Lung (tissue), 11 donors: ENCODE measurements at regions not wholly inside any gene's neighbourhood (a gene's known extent, or its start where the extent isn't known, plus 50 kb on each side); places are given as distances from the start of the nearest gene placed in this dataset.

Experiments
- ATAC-seq: fragments of 200-7000 bp; cut with Tn5 transposase; one replicate; pipeline ENCODE4 v1.9.1; 2020; ENCODE audit warnings: moderate number of reproducible peaks; ENCODE audit not compliant: insufficient read depth, low FRiP score
- DNase-seq, 3 donors: peaks; one replicate each; pipeline ENCODE4 v3.0.0-alpha.2; 2013 to 2017
- H3K27ac ChIP-seq, 2 donors: one replicate each; pipeline ENCODE4 v1.5.1; 2013; ENCODE audit warnings: mild to moderate bottlenecking in 2 of 2, moderate library complexity in 2 of 2, control low read depth in 1 of 2, inconsistent platforms in 1 of 2, low read depth in 1 of 2, low read length in 1 of 2
- H3K27me3 ChIP-seq, 3 donors: one replicate each; pipeline ENCODE4 v1.5.1; 2013; ENCODE audit warnings: low read length in 2 of 3; ENCODE audit not compliant: control insufficient read depth in 3 of 3, insufficient read depth in 3 of 3
- H3K36me3 ChIP-seq, 4 donors: one replicate each; pipeline ENCODE4 v1.5.1; 2013; ENCODE audit warnings: low read length in 4 of 4, mild to moderate bottlenecking in 1 of 4, moderate library complexity in 1 of 4; ENCODE audit not compliant: control insufficient read depth in 4 of 4, insufficient read depth in 4 of 4
- H3K4me1 ChIP-seq, 5 donors: one replicate each; pipeline ENCODE4 v1.5.1; 2013; ENCODE audit warnings: low read length in 5 of 5, mild to moderate bottlenecking in 2 of 5, moderate library complexity in 1 of 5; ENCODE audit not compliant: control insufficient read depth in 5 of 5, insufficient read depth in 5 of 5
- H3K4me3 ChIP-seq: one replicate; pipeline ENCODE4 v1.5.1; 2013; ENCODE audit warnings: mild to moderate bottlenecking, control low read depth, moderate library complexity
- H3K9ac ChIP-seq, 2 donors: one replicate each; pipeline ENCODE4 v1.5.1; 2013; ENCODE audit warnings: low read length in 2 of 2, control low read depth in 1 of 2; ENCODE audit not compliant: insufficient read depth in 1 of 2
- H3K9me3 ChIP-seq, 4 donors: one replicate each; pipeline ENCODE4 v1.5.1; 2013; ENCODE audit warnings: low read length in 3 of 4, mild to moderate bottlenecking in 1 of 4, moderate library complexity in 1 of 4; ENCODE audit not compliant: control insufficient read depth in 4 of 4, insufficient read depth in 3 of 4
- WGBS, 2 donors: extraction: QIAGEN DNeasy Blood & Tissue Kit; methylation state at CpG; one replicate each; pipeline ENCODE4 v1.1.7; 2013; 5-methylcytosine and 5-hydroxymethylcytosine counted together
- TF ChIP-seq, protein P1 (sequence below): IDR thresholded peaks from 2 replicates; pipeline ENCODE4 v1.5.1; 2012; ENCODE audit warnings: mild to moderate bottlenecking; ENCODE audit errors: control extremely low read depth, extremely low read depth
- donor health status: control.
- donor health status: control.
- donor health status: Bipolar disorder and iron deficiency.
- donor health status: healthy.
- donor health status: DM: yes; HTN: yes; CAD: no.

DNA sequence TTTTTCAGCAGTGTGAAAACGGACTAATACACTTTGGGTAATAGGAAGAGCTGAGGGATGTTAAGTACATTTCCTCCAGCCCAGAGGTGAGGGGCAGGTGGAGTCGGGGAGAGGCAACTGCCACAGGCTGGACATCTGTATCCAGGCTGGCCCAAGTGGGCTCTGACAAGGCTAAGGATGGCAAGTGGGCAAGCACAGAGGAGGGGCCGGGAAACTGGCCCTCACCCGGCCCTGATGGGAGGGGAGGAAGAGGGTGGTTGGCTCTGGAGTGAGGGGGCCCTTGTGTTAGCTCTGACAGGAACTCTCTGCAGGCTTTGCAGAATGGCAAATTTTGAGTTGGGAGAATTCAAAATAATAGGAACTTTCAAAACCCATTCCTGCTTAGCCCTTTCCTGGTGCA, 251.0 kb upstream of the TNRC6C start:
- TF ChIP-seq, protein P1, sequence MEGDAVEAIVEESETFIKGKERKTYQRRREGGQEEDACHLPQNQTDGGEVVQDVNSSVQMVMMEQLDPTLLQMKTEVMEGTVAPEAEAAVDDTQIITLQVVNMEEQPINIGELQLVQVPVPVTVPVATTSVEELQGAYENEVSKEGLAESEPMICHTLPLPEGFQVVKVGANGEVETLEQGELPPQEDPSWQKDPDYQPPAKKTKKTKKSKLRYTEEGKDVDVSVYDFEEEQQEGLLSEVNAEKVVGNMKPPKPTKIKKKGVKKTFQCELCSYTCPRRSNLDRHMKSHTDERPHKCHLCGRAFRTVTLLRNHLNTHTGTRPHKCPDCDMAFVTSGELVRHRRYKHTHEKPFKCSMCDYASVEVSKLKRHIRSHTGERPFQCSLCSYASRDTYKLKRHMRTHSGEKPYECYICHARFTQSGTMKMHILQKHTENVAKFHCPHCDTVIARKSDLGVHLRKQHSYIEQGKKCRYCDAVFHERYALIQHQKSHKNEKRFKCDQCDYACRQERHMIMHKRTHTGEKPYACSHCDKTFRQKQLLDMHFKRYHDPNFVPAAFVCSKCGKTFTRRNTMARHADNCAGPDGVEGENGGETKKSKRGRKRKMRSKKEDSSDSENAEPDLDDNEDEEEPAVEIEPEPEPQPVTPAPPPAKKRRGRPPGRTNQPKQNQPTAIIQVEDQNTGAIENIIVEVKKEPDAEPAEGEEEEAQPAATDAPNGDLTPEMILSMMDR = no peak

DNA sequence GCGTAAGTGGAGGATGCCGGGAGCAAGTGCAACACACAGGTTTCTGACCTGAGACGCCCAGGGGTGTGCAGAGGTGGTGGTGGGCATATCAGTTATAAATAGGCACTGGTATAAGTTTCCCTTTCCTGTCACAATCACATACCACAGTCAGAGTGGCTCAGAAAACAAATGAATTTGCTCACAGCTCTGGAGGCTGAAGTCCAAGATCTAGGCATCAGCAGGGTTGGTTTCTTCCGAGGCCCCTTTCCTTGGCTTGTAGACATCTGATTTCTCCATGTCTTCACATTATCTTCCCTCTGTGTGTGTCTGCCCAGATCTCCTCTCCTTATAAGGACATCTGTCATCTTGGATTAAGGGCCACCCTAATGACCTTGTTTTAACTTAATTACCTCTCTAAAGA, 250.5 kb upstream of the TNRC6C start:
- Histone ChIP-seq H3K27me3 (no peaks in the 10 kb centered on the region), H3K36me3 (no peaks in the 10 kb centered on the region), H3K4me3 (no peak overlapping the region), H3K4me1 (no peaks in the 10 kb centered on the region), H3K27ac (no peak overlapping the region), H3K9ac (no peak overlapping the region), H3K9me3 (peaks cover 0 to 19% (median 9%) of the 10 kb centered on the region in 4 donors)
- TF ChIP-seq, protein P1 = no peak
- DNase-seq (no peak), ATAC-seq (no peak)
- 86 to 91% methylated on average over 4 of the region's 4 CpGs for WGBS, 2 donors

More for the DNA sequence above, 251.0 kb upstream of the TNRC6C start:
- H3K27me3 ChIP-seq = no peaks in the 10 kb centered on the region
- no peak overlapping the region for H3K27ac ChIP-seq
- DNase-seq (no peak), ATAC-seq (no peak)
- no peaks in the 10 kb centered on the region for H3K36me3 ChIP-seq
- H3K4me1 ChIP-seq = no peaks in the 10 kb centered on the region
- H3K9ac ChIP-seq = no peak overlapping the region
- 88 to 89% methylated on average over 4 of the region's 4 CpGs for WGBS, 2 donors
- peaks cover 0 to 19% (median 9%) of the 10 kb centered on the region in 4 donors for H3K9me3 ChIP-seq
- no peak overlapping the region for H3K4me3 ChIP-seq

DNA sequence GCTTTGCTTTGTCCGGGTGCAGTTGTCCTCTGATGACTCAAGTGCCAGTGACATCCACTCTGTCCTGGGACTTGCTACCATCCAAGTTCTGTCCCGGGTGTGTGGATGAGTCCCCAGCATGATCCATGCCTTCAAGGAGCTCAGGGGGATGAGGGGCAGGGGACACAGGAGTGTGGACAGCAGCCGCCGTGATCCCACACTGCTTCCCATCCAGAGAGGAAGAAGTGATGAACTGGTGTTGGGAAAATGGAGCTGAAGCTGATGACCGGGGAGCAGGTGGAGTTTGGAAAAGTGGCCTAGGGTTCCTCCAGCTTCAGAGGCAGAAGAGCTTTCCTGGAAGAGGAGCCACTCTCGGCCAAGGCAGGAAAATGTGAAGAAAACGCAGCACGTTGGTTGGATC, 249.6 kb upstream of the TNRC6C start:
- Histone ChIP-seq H3K4me3 (no peak overlapping the region), H3K4me1 (no peaks in the 10 kb centered on the region), H3K27me3 (no peaks in the 10 kb centered on the region), H3K9me3 (peaks cover 0 to 16% (median 7%) of the 10 kb centered on the region in 4 donors), H3K9ac (no peak overlapping the region), H3K27ac (no peak overlapping the region), H3K36me3 (no peaks in the 10 kb centered on the region)
- DNase-seq (no peak), ATAC-seq (no peak)
- TF ChIP-seq, protein P1 = no peak
- 75 to 89% methylated on average over 8 of the region's 8 CpGs for WGBS, 2 donors

DNA sequence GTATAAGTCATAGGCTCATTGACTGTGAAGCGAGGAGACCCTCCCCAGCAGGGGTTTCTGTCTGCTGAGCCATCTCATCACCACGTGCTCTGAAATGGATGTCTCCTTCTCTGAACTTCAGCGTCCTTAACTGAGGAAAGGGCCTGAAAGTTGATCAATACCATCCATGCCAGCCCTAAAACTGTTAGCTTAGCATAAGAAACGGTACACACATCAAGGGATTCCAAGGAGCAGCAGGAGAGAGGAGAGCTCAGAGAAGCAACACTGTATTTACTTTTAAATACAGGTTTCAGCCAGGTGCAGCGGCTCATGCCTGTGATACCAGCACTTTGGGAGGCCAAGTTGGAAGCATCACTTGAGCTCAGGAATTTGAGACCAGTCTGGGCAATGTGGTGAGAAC, 248.9 kb upstream of the TNRC6C start:
- no peaks in the 10 kb centered on the region for H3K36me3 ChIP-seq
- no peak for DNase-seq
- no peaks in the 10 kb centered on the region for H3K4me1 ChIP-seq
- H3K9ac ChIP-seq = no peak overlapping the region
- 61 to 74% methylated on average over 5 of the region's 5 CpGs for WGBS, 2 donors
- no peak for ATAC-seq
- H3K9me3 ChIP-seq = peaks cover 0 to 11% (median 3%) of the 10 kb centered on the region in 4 donors
- TF ChIP-seq, protein P1 = no peak
- H3K27ac ChIP-seq = no peak overlapping the region
- H3K4me3 ChIP-seq = no peak overlapping the region
- no peaks in the 10 kb centered on the region for H3K27me3 ChIP-seq
